ENCODE measurements at regions not wholly inside any gene's neighbourhood (a gene's known extent, or its start where the extent isn't known, plus 50 kb on each side); places are given as distances from the start of the nearest gene placed in this dataset.
"Not testable (repeated sequence)": the region's sequence is repeated elsewhere in the genome, so short reads cannot be mapped to it uniquely, and the experiment has no call there.

GRCh38 chr2:91503572-91503958, 2812.1 kb downstream of the RPIA start:
- H3K4me1 Mint-ChIP-seq (ENCODE audit: low read depth); H3K27me3 Mint-ChIP-seq (ENCODE audit: low read depth); H3K36me3 Mint-ChIP-seq (ENCODE audit: low read depth); H3K4me3 Mint-ChIP-seq; H3K27ac Mint-ChIP-seq; H3K9me3 Mint-ChIP-seq; DNase-seq (ENCODE audit: low spot score): not testable (repeated sequence)

GRCh38 chr2:91503959-91504741, 2812.7 kb downstream of the RPIA start:
- H3K27ac Mint-ChIP-seq; H3K4me1 Mint-ChIP-seq (ENCODE audit: low read depth); H3K27me3 Mint-ChIP-seq (ENCODE audit: low read depth); H3K4me3 Mint-ChIP-seq; H3K9me3 Mint-ChIP-seq; H3K36me3 Mint-ChIP-seq (ENCODE audit: low read depth); DNase-seq (ENCODE audit: low spot score): not testable (repeated sequence)

GRCh38 chr2:91508816-91509215, 2817.3 kb downstream of the RPIA start:
- not testable (repeated sequence) for H3K9me3 Mint-ChIP-seq; DNase-seq (ENCODE audit: low spot score); H3K4me3 Mint-ChIP-seq; H3K36me3 Mint-ChIP-seq (ENCODE audit: low read depth); H3K27me3 Mint-ChIP-seq (ENCODE audit: low read depth); H3K4me1 Mint-ChIP-seq (ENCODE audit: low read depth); H3K27ac Mint-ChIP-seq

GRCh38 chr2:91509276-91509675, 2817.8 kb downstream of the RPIA start:
- H3K27me3 Mint-ChIP-seq (ENCODE audit: low read depth); DNase-seq (ENCODE audit: low spot score); H3K9me3 Mint-ChIP-seq; H3K27ac Mint-ChIP-seq; H3K36me3 Mint-ChIP-seq (ENCODE audit: low read depth); H3K4me1 Mint-ChIP-seq (ENCODE audit: low read depth); H3K4me3 Mint-ChIP-seq: not testable (repeated sequence)

GRCh38 chr2:91511166-91511565, 2819.7 kb downstream of the RPIA start:
- not testable (repeated sequence) for H3K4me1 Mint-ChIP-seq (ENCODE audit: low read depth); H3K27me3 Mint-ChIP-seq (ENCODE audit: low read depth); H3K27ac Mint-ChIP-seq; H3K36me3 Mint-ChIP-seq (ENCODE audit: low read depth); H3K9me3 Mint-ChIP-seq; H3K4me3 Mint-ChIP-seq; DNase-seq (ENCODE audit: low spot score)

GRCh38 chr2:91515966-91516365, 2824.5 kb downstream of the RPIA start:
- not testable (repeated sequence) for H3K4me1 Mint-ChIP-seq (ENCODE audit: low read depth); H3K36me3 Mint-ChIP-seq (ENCODE audit: low read depth); H3K27me3 Mint-ChIP-seq (ENCODE audit: low read depth); H3K27ac Mint-ChIP-seq; H3K4me3 Mint-ChIP-seq; H3K9me3 Mint-ChIP-seq; DNase-seq (ENCODE audit: low spot score)

GRCh38 chr2:91516669-91517068, 2825.2 kb downstream of the RPIA start:
- H3K27ac Mint-ChIP-seq: not testable (repeated sequence)

GRCh38 chr2:91517846-91518245, 2826.4 kb downstream of the RPIA start:
- DNase-seq (ENCODE audit: low spot score); H3K4me1 Mint-ChIP-seq (ENCODE audit: low read depth); H3K4me3 Mint-ChIP-seq; H3K27me3 Mint-ChIP-seq (ENCODE audit: low read depth); H3K36me3 Mint-ChIP-seq (ENCODE audit: low read depth); H3K9me3 Mint-ChIP-seq; H3K27ac Mint-ChIP-seq: not testable (repeated sequence)

More at GRCh38 chr2:91516669-91517068, 2825.2 kb downstream of the RPIA start:
- not testable (repeated sequence) for H3K36me3 Mint-ChIP-seq (ENCODE audit: low read depth); H3K4me1 Mint-ChIP-seq (ENCODE audit: low read depth); H3K9me3 Mint-ChIP-seq; H3K27me3 Mint-ChIP-seq (ENCODE audit: low read depth); H3K4me3 Mint-ChIP-seq; DNase-seq (ENCODE audit: low spot score)

GRCh38 chr2:91518361-91518981, 2827.0 kb downstream of the RPIA start:
- H3K4me3 Mint-ChIP-seq; H3K27me3 Mint-ChIP-seq (ENCODE audit: low read depth); H3K36me3 Mint-ChIP-seq (ENCODE audit: low read depth); H3K4me1 Mint-ChIP-seq (ENCODE audit: low read depth); H3K27ac Mint-ChIP-seq; H3K9me3 Mint-ChIP-seq; DNase-seq (ENCODE audit: low spot score): not testable (repeated sequence)

GRCh38 chr2:91519359-91519758, 2827.9 kb downstream of the RPIA start:
- DNase-seq (ENCODE audit: low spot score); H3K27me3 Mint-ChIP-seq (ENCODE audit: low read depth); H3K4me3 Mint-ChIP-seq; H3K27ac Mint-ChIP-seq; H3K36me3 Mint-ChIP-seq (ENCODE audit: low read depth); H3K4me1 Mint-ChIP-seq (ENCODE audit: low read depth); H3K9me3 Mint-ChIP-seq: not testable (repeated sequence)

GRCh38 chr2:91519914-91520313, 2828.4 kb downstream of the RPIA start:
- not testable (repeated sequence) for H3K36me3 Mint-ChIP-seq (ENCODE audit: low read depth); H3K27me3 Mint-ChIP-seq (ENCODE audit: low read depth); DNase-seq (ENCODE audit: low spot score); H3K9me3 Mint-ChIP-seq; H3K27ac Mint-ChIP-seq; H3K4me1 Mint-ChIP-seq (ENCODE audit: low read depth); H3K4me3 Mint-ChIP-seq

- H3K27me3 Mint-ChIP-seq (ENCODE audit: low read depth); H3K9me3 Mint-ChIP-seq; H3K4me3 Mint-ChIP-seq; DNase-seq (ENCODE audit: low spot score); H3K36me3 Mint-ChIP-seq (ENCODE audit: low read depth); H3K27ac Mint-ChIP-seq; H3K4me1 Mint-ChIP-seq (ENCODE audit: low read depth): not testable (repeated sequence)
These were observed 2829.1 kb downstream of the RPIA start for GRCh38 chr2:91520523-91520922.

GRCh38 chr2:91520972-91521535, 2829.6 kb downstream of the RPIA start:
- not testable (repeated sequence) for DNase-seq (ENCODE audit: low spot score); H3K27ac Mint-ChIP-seq; H3K4me1 Mint-ChIP-seq (ENCODE audit: low read depth); H3K4me3 Mint-ChIP-seq; H3K9me3 Mint-ChIP-seq; H3K36me3 Mint-ChIP-seq (ENCODE audit: low read depth); H3K27me3 Mint-ChIP-seq (ENCODE audit: low read depth)

GRCh38 chr2:91521944-91522343, 2830.5 kb downstream of the RPIA start:
- not testable (repeated sequence) for DNase-seq (ENCODE audit: low spot score)

GRCh38 chr2:91522877-91523276, 2831.4 kb downstream of the RPIA start:
- not testable (repeated sequence) for H3K27ac Mint-ChIP-seq; H3K9me3 Mint-ChIP-seq; H3K27me3 Mint-ChIP-seq (ENCODE audit: low read depth); H3K4me1 Mint-ChIP-seq (ENCODE audit: low read depth); H3K4me3 Mint-ChIP-seq; H3K36me3 Mint-ChIP-seq (ENCODE audit: low read depth); DNase-seq (ENCODE audit: low spot score)

More at GRCh38 chr2:91521944-91522343, 2830.5 kb downstream of the RPIA start:
- not testable (repeated sequence) for H3K4me3 Mint-ChIP-seq; H3K27ac Mint-ChIP-seq; H3K36me3 Mint-ChIP-seq (ENCODE audit: low read depth); H3K27me3 Mint-ChIP-seq (ENCODE audit: low read depth); H3K9me3 Mint-ChIP-seq; H3K4me1 Mint-ChIP-seq (ENCODE audit: low read depth)
